ENCODE measurements at regions not wholly inside any gene's neighbourhood (a gene's known extent, or its start where the extent isn't known, plus 50 kb on each side); places are given as distances from the start of the nearest gene placed in this dataset.

- Histone ChIP-seq H3K4me2 (ENCODE audit: low read length) (no peak overlapping the region), H2AFZ (ENCODE audit: low read length) (no peak overlapping the region)
- TF ChIP-seq CTCF (IDR thresholded peaks at IDR 0.05; ENCODE audit: low read length) (no peak), EZH2 (IDR thresholded peaks at IDR 0.05; ENCODE audit: borderline replicate concordance, low read length) (no peak)
These were observed 140.6 kb upstream of the CADM1 start for GRCh38 chr11:115644856-115645255.

GRCh38 chr11:115643549-115644270 lies 139.5 kb upstream of the CADM1 start:
- Histone ChIP-seq H3K27me3 (ENCODE audit: insufficient read depth, low read length) (no peaks in the 10 kb centered on the region), H3K4me3 (ENCODE audit: low read depth, low read length, poor library complexity, severe bottlenecking) (no peak overlapping the region)

More at GRCh38 chr11:115644856-115645255, 140.6 kb upstream of the CADM1 start:
- Histone ChIP-seq H3K9ac (ENCODE audit: low read length) (no peak overlapping the region), H3K4me1 (ENCODE audit: insufficient read depth, low read length, severe bottlenecking) (no peaks in the 10 kb centered on the region), H3K79me2 (ENCODE audit: insufficient read depth, low read length) (no peaks in the 10 kb centered on the region), H3F3A (ENCODE audit: insufficient read depth, low read length) (no peaks in the 10 kb centered on the region), H3K9me2 (ENCODE audit: low read depth, low read length) (no peaks in the 10 kb centered on the region), H3K36me3 (ENCODE audit: insufficient read depth, low read length) (no peaks in the 10 kb centered on the region), H3K4me3 (ENCODE audit: low read depth, low read length, poor library complexity, severe bottlenecking) (no peak overlapping the region), H4K20me1 (ENCODE audit: insufficient read depth, low read length) (no peaks in the 10 kb centered on the region), H3K27me3 (ENCODE audit: insufficient read depth, low read length) (no peaks in the 10 kb centered on the region), H3K9me3 (ENCODE audit: low read length) (no peaks in the 10 kb centered on the region), H3K27ac (ENCODE audit: low read depth, low read length, poor library complexity, severe bottlenecking) (no peak overlapping the region)

GRCh38 chr11:115642660-115643059 lies 138.4 kb upstream of the CADM1 start:
- Histone ChIP-seq H3K9ac (ENCODE audit: low read length) (no peak overlapping the region), H2AFZ (ENCODE audit: low read length) (no peak overlapping the region), H3K36me3 (ENCODE audit: insufficient read depth, low read length) (no peaks in the 10 kb centered on the region), H3K9me3 (ENCODE audit: low read length) (no peaks in the 10 kb centered on the region), H3K79me2 (ENCODE audit: insufficient read depth, low read length) (no peaks in the 10 kb centered on the region), H3K4me2 (ENCODE audit: low read length) (no peak overlapping the region), H3K27me3 (ENCODE audit: insufficient read depth, low read length) (no peaks in the 10 kb centered on the region), H4K20me1 (ENCODE audit: insufficient read depth, low read length) (no peaks in the 10 kb centered on the region), H3K4me3 (ENCODE audit: low read depth, low read length, poor library complexity, severe bottlenecking) (no peak overlapping the region), H3K27ac (ENCODE audit: low read depth, low read length, poor library complexity, severe bottlenecking) (no peak overlapping the region), H3K9me2 (ENCODE audit: low read depth, low read length) (no peaks in the 10 kb centered on the region), H3F3A (ENCODE audit: insufficient read depth, low read length) (no peaks in the 10 kb centered on the region), H3K4me1 (ENCODE audit: insufficient read depth, low read length, severe bottlenecking) (no peaks in the 10 kb centered on the region)
- TF ChIP-seq CTCF (IDR thresholded peaks at IDR 0.05; ENCODE audit: low read length), result no peak
- TF ChIP-seq EZH2 (IDR thresholded peaks at IDR 0.05; ENCODE audit: borderline replicate concordance, low read length), result no peak

More at GRCh38 chr11:115643549-115644270, 139.5 kb upstream of the CADM1 start:
- no peak overlapping the region for H2AFZ ChIP-seq (ENCODE audit: low read length)
- H3K36me3 ChIP-seq (ENCODE audit: insufficient read depth, low read length), result no peaks in the 10 kb centered on the region
- TF ChIP-seq EZH2 (IDR thresholded peaks at IDR 0.05; ENCODE audit: borderline replicate concordance, low read length) (no peak), CTCF (IDR thresholded peaks at IDR 0.05; ENCODE audit: low read length) (no peak)
- H3K9me3 ChIP-seq (ENCODE audit: low read length), result no peaks in the 10 kb centered on the region
- no peaks in the 10 kb centered on the region for H3K9me2 ChIP-seq (ENCODE audit: low read depth, low read length)
- H3F3A ChIP-seq (ENCODE audit: insufficient read depth, low read length), result no peaks in the 10 kb centered on the region
- H3K27ac ChIP-seq (ENCODE audit: low read depth, low read length, poor library complexity, severe bottlenecking), result no peak overlapping the region
- no peaks in the 10 kb centered on the region for H3K79me2 ChIP-seq (ENCODE audit: insufficient read depth, low read length)
- no peak overlapping the region for H3K4me2 ChIP-seq (ENCODE audit: low read length)
- H3K4me1 ChIP-seq (ENCODE audit: insufficient read depth, low read length, severe bottlenecking), result no peaks in the 10 kb centered on the region
- no peaks in the 10 kb centered on the region for H4K20me1 ChIP-seq (ENCODE audit: insufficient read depth, low read length)
- no peak overlapping the region for H3K9ac ChIP-seq (ENCODE audit: low read length)

Measured in OCI-LY1 (cell line).